ENCODE measurements at regions not wholly inside any gene's neighbourhood (a gene's known extent, or its start where the extent isn't known, plus 50 kb on each side); places are given as distances from the start of the nearest gene placed in this dataset.

- ChIA-PET CTCF (no interaction called here), POLR2A (no interaction called here)
- no TSS peak for BruUV-seq (replicated peaks)
- peaks cover 11% of the 10 kb centered on the region; the same call in 1 of the 2 replicates for H3K9me3 ChIP-seq (ENCODE audit: control insufficient read depth, insufficient read depth, low read depth, low read length)
- DNase-seq (ENCODE audit: low read depth, low spot score) (no peak), ATAC-seq (no peak)
- no peaks in the 10 kb centered on the region for H3K27me3 ChIP-seq (ENCODE audit: control insufficient read depth, insufficient read depth, low read length)
- no peak overlapping the region; the same call in 1 of the 2 replicates for H3K27ac ChIP-seq (ENCODE audit: low read length)
- TF ChIP-seq CTCF (IDR thresholded peaks at IDR 0.05) (no peak), REST (IDR thresholded peaks at IDR 0.05; ENCODE audit: insufficient read depth in 1 of 2, low read depth in 2 of 2, low read length in 1 of 2) (no peak), POLR2AphosphoS5 (IDR thresholded peaks at IDR 0.05; ENCODE audit: low read depth, low read length) (no peak), SIN3A (IDR thresholded peaks at IDR 0.05; ENCODE audit: borderline replicate concordance, insufficient read depth, low read depth, low read length) (no peak), TCF7L2 (IDR thresholded peaks at IDR 0.05; ENCODE audit: low read depth, low read length) (no peak)
- in situ Hi-C loops (cut with HindIII; ENCODE audit: low pct_unique_long_range_greater_than_20kb, low sequenced_read_pairs) = no loop called here
- no peaks in the 10 kb centered on the region for H3K4me1 ChIP-seq (ENCODE audit: control insufficient read depth, insufficient read depth, low read length)
- intact Hi-C loops (cut with micrococcal nuclease; ENCODE audit: unreplicated experiment) = no loop called here
- no peaks in the 10 kb centered on the region for H3K36me3 ChIP-seq (ENCODE audit: control insufficient read depth, insufficient read depth, low read length)
- no peak overlapping the region for H3K4me3 ChIP-seq (ENCODE audit: low read depth in 2 of 2, low read length in 2 of 2)
These were observed 65.8 kb upstream of the RNU6-1 start for GRCh38 chr15:67905628-67906027.

DNA sequence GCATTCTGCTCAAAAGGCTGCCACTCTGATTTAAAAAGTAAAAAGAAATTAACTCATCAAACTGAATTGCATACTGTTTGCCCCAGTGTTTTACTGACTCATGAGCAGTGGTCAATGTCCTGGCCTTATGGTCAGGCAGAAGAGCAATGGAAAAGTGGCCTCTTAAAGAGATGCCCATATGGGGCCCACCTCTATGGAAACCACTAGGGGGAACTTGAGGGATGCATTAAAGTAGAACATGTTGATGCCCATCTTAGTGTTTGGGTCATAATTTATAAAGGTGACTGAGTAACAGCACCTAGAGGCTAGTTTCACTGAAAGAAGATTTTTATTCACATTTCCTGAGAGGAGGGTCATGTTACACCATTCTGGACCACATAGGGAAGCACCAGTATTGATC lies 66.5 kb upstream of the RNU6-1 start:
- Histone ChIP-seq H3K9me3 (ENCODE audit: control insufficient read depth, insufficient read depth, low read depth, low read length) (peaks cover 11% of the 10 kb centered on the region; the same call in 1 of the 2 replicates), H3K27ac (ENCODE audit: low read length) (peak overlapping the region; percentile 20; the same call in 1 of the 2 replicates), H3K36me3 (ENCODE audit: control insufficient read depth, insufficient read depth, low read length) (no peaks in the 10 kb centered on the region), H3K27me3 (ENCODE audit: control insufficient read depth, insufficient read depth, low read length) (no peaks in the 10 kb centered on the region), H3K4me3 (ENCODE audit: low read depth in 2 of 2, low read length in 2 of 2) (no peak overlapping the region), H3K4me1 (ENCODE audit: control insufficient read depth, insufficient read depth, low read length) (no peaks in the 10 kb centered on the region)
- no TSS peak for BruUV-seq (replicated peaks)
- TF ChIP-seq REST (IDR thresholded peaks at IDR 0.05; ENCODE audit: insufficient read depth in 1 of 2, low read depth in 2 of 2, low read length in 1 of 2) (no peak), CTCF (IDR thresholded peaks at IDR 0.05) (peak; percentile 21; the same call in 1 of the 2 replicates)
- in situ Hi-C loops (cut with HindIII; ENCODE audit: low pct_unique_long_range_greater_than_20kb, low sequenced_read_pairs) = no loop called here
- ChIA-PET POLR2A (no interaction called here), CTCF (interaction anchor here (0.5 kb wide), 1 partner anchor 32 kb away, joined by 4 read pairs; no protein-coding TSS in a partner anchor)
- no peak for DNase-seq (ENCODE audit: low read depth, low spot score)
- intact Hi-C loops (cut with micrococcal nuclease; ENCODE audit: unreplicated experiment) = no loop called here
- no peak; the same call in 1 of the 2 replicates for ATAC-seq

Data from Panc1 (cell line).